GM10248 (cell line): ENCODE measurements at regions not wholly inside any gene's neighbourhood (a gene's known extent, or its start where the extent isn't known, plus 50 kb on each side); places are given as distances from the start of the nearest gene placed in this dataset.

Experiments used
- CTCF ChIA-PET: fragments of 300-600 bp; sonication (Branson Sonifier 250); formaldehyde crosslinking; extraction: SDS; loops from one replicate; lab custom pipeline; 2021; ENCODE audit warnings: antibody characterized with exemption; lab: Yijun Ruan, JAX
- POLR2A ChIA-PET: fragments of 350-650 bp; sonication (Branson Sonifier 250); formaldehyde crosslinking; extraction: SDS; loops from one replicate; lab custom pipeline; 2020; ENCODE audit warnings: antibody characterized with exemption; lab: Yijun Ruan, JAX
- DNase-seq: peaks from one replicate; pipeline ENCODE4 v3.0.0; 2012; ENCODE audit errors: extremely low spot score
- CTCF ChIP-seq: IDR thresholded peaks from 2 replicates; pipeline ENCODE4 v1.5.1; 2012; ENCODE audit warnings: mild to moderate bottlenecking, low read depth; ENCODE audit errors: extremely low read depth, missing control alignments, control extremely low read depth

GRCh38 chr1:232699814-232700213, 69.9 kb upstream of the SIPA1L2 start:
- ChIA-PET POLR2A (no interaction called here), CTCF (no interaction called here)
- no peak for TF ChIP-seq CTCF
- DNase-seq, result no peak

- ChIA-PET POLR2A (no interaction called here), CTCF (no interaction called here)
- DNase-seq, result no peak
- TF ChIP-seq CTCF, result no peak
Observed at GRCh38 chr1:232702911-232703310, 73.0 kb upstream of the SIPA1L2 start.

- no peak for DNase-seq
- POLR2A ChIA-PET, result no interaction called here
- CTCF ChIA-PET, result interaction anchor here (1.0 kb wide), 1 partner anchor 11 kb away, joined by 3 read pairs; no protein-coding TSS in a partner anchor
- TF ChIP-seq CTCF, result no peak
Observed at GRCh38 chr1:232704256-232704655, 74.3 kb upstream of the SIPA1L2 start.

GRCh38 chr1:232704694-232705680, 75.1 kb upstream of the SIPA1L2 start:
- no peak for DNase-seq
- CTCF ChIA-PET, result interaction anchor here (1.4 kb wide), 1 partner anchor 21 kb away, joined by 3 read pairs; no protein-coding TSS in a partner anchor
- TF ChIP-seq CTCF, result no peak
- POLR2A ChIA-PET, result no interaction called here

GRCh38 chr1:232705815-232706575, 76.1 kb upstream of the SIPA1L2 start:
- DNase-seq, result no peak
- POLR2A ChIA-PET, result no interaction called here
- CTCF ChIA-PET, result interaction anchor here (1.4 kb wide), 1 partner anchor 22 kb away, joined by 3 read pairs; no protein-coding TSS in a partner anchor
- TF ChIP-seq CTCF, result no peak

- TF ChIP-seq CTCF, result no peak
- ChIA-PET CTCF (interaction anchor here (1.2 kb wide), 1 partner anchor 12 kb away, joined by 3 read pairs; no protein-coding TSS in a partner anchor), POLR2A (no interaction called here)
- DNase-seq, result no peak
Observed at GRCh38 chr1:232707142-232707541, 77.2 kb upstream of the SIPA1L2 start.
